Endodermal cell (in vitro differentiated cells): ENCODE measurements at regions not wholly inside any gene's neighbourhood (a gene's known extent, or its start where the extent isn't known, plus 50 kb on each side); places are given as distances from the start of the nearest gene placed in this dataset.
A peak's percentile ranks its signal among the peaks of the same experiment; 100 is the strongest.

Experiments used
- DNase-seq: peaks from one replicate; pipeline ENCODE4 v3.0.0-alpha.2; 2017
- H3K27ac ChIP-seq: 2 replicates; pipeline ENCODE4 v1.5.1; 2013; ENCODE audit warnings: mild to moderate bottlenecking, low read depth, low read length, moderate library complexity
- H3K27me3 ChIP-seq: 2 replicates; pipeline ENCODE4 v1.6.1; 2013; ENCODE audit warnings: mild to moderate bottlenecking, low read length, moderate library complexity; ENCODE audit not compliant: insufficient read depth, control insufficient read depth, poor library complexity, severe bottlenecking
- H3K36me3 ChIP-seq: 2 replicates; pipeline ENCODE4 v1.7.0; 2013; ENCODE audit warnings: mild to moderate bottlenecking, low read length, moderate library complexity; ENCODE audit not compliant: control insufficient read depth, insufficient read depth
- H3K4me1 ChIP-seq: one replicate; pipeline ENCODE4 v1.7.0; 2013; ENCODE audit warnings: low read length; ENCODE audit not compliant: control insufficient read depth, insufficient read depth
- H3K4me3 ChIP-seq: 2 replicates; pipeline ENCODE4 v1.5.1; 2013; ENCODE audit warnings: mild to moderate bottlenecking, low read length, moderate library complexity
- H3K9ac ChIP-seq: 2 replicates; pipeline ENCODE4 v1.6.1; 2013; ENCODE audit warnings: mild to moderate bottlenecking, low read length, moderate library complexity; ENCODE audit not compliant: poor library complexity, severe bottlenecking; ENCODE audit errors: extremely low read depth
- H3K9me3 ChIP-seq: 2 replicates; pipeline ENCODE4 v1.6.1; 2013; ENCODE audit warnings: mild to moderate bottlenecking, low read length, moderate library complexity; ENCODE audit not compliant: control insufficient read depth
- H3K27ac Mint-ChIP-seq: 2 replicates; pipeline ENCODE4 v1.8.0; 2020; ENCODE audit warnings: mixed read lengths
- H3K27me3 Mint-ChIP-seq: 2 replicates; pipeline ENCODE4 v1.8.0; 2021; ENCODE audit warnings: mild to moderate bottlenecking, mixed read lengths; ENCODE audit not compliant: insufficient read depth
- H3K36me3 Mint-ChIP-seq: 2 replicates; pipeline ENCODE4 v1.8.0; 2020; ENCODE audit warnings: low read depth, mixed read lengths
- H3K4me1 Mint-ChIP-seq: 2 replicates; pipeline ENCODE4 v1.8.0; 2020; ENCODE audit warnings: mixed read lengths
- H3K4me3 Mint-ChIP-seq: 2 replicates; pipeline ENCODE4 v1.8.0; 2020; ENCODE audit warnings: mild to moderate bottlenecking, moderate library complexity, mixed read lengths
- H3K9me3 Mint-ChIP-seq: 2 replicates; pipeline ENCODE4 v1.8.0; 2020; ENCODE audit warnings: mild to moderate bottlenecking, mixed read lengths
- WGBS, 2 experiments: methylation state at CpG; one replicate each; pipeline versions ENCODE4 v1.1.5 to v1.1.7; 2013; ENCODE audit warnings: missing lambda C conversion rate in 2 of 2, mixed read lengths in 1 of 2; ENCODE audit not compliant: insufficient coverage in 1 of 2, insufficient read length in 1 of 2; 5-methylcytosine and 5-hydroxymethylcytosine counted together
- TF ChIP-seq, protein P1 (sequence below): fragments of 200-600 bp; sonication (generic); conservative IDR thresholded peaks from 2 replicates; pipeline ENCODE4 v1.5.0; 2021; ENCODE audit warnings: antibody characterized with exemption, mild to moderate bottlenecking

DNA sequence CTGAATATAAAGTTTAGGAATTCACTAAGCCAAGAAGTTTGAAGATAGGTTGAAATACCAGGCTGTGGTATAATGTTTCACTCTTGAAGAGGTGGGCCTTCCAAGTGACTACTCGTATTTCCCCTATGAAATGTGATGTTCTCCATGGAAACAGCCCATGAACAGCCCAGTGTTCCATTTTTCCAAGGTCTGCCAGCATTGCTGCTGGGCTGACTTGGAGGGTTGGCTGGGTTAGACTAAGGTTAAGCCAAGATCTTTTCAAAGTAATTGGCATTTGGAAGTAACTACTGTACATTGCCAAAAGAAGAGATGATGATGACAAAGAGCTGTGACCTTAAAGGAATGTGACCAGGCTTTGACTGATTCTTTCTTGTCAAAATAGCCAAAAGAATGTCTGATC lies 73.8 kb downstream of the RPE65 start:
- Histone ChIP-seq H3K36me3 (no peaks in the 10 kb centered on the region), H3K4me1 (no peaks in the 10 kb centered on the region), H3K4me3 (no peak overlapping the region), H3K27me3 (peaks cover 5% of the 10 kb centered on the region), H3K9ac (no peak overlapping the region), H3K9me3 (peaks cover 6% of the 10 kb centered on the region), H3K27ac (no peak overlapping the region)
- Mint-ChIP-seq H3K27me3 (no peaks in the 10 kb centered on the region), H3K4me1 (peaks cover 4% of the 10 kb centered on the region), H3K27ac (no peak overlapping the region), H3K4me3 (no peak overlapping the region), H3K36me3 (no peaks in the 10 kb centered on the region), H3K9me3 (no peaks in the 10 kb centered on the region)
- WGBS, 2 experiments = 80 to 95% methylated on average over 1 of the region's 1 CpG
- TF ChIP-seq, protein P1, sequence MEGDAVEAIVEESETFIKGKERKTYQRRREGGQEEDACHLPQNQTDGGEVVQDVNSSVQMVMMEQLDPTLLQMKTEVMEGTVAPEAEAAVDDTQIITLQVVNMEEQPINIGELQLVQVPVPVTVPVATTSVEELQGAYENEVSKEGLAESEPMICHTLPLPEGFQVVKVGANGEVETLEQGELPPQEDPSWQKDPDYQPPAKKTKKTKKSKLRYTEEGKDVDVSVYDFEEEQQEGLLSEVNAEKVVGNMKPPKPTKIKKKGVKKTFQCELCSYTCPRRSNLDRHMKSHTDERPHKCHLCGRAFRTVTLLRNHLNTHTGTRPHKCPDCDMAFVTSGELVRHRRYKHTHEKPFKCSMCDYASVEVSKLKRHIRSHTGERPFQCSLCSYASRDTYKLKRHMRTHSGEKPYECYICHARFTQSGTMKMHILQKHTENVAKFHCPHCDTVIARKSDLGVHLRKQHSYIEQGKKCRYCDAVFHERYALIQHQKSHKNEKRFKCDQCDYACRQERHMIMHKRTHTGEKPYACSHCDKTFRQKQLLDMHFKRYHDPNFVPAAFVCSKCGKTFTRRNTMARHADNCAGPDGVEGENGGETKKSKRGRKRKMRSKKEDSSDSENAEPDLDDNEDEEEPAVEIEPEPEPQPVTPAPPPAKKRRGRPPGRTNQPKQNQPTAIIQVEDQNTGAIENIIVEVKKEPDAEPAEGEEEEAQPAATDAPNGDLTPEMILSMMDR = no peak
- DNase-seq = no peak

DNA sequence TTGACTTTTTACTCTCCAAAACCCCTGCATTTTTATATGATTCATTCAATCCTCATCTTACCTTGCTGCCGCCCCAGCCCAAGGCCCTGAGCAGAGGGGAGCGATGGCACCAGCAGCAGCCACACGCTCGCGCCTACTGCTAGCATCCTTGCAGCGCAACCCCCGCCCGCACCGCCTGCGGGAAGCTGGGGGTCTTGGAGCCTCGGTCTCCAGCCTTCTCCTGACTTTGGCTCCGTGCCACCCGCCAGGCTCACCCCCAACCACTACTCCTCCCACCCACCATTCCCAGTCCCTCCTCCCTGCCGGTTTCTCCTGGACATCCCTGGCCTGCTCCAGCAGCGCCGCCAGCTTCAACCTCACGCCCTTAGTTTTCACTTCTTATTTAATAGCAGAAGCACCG lies 76.6 kb downstream of the RPE65 start:
- Mint-ChIP-seq H3K27me3 (no peaks in the 10 kb centered on the region), H3K4me3 (no peak overlapping the region)
- WGBS, 2 experiments = 98% methylated on average over 18 of the region's 18 CpGs

DNA sequence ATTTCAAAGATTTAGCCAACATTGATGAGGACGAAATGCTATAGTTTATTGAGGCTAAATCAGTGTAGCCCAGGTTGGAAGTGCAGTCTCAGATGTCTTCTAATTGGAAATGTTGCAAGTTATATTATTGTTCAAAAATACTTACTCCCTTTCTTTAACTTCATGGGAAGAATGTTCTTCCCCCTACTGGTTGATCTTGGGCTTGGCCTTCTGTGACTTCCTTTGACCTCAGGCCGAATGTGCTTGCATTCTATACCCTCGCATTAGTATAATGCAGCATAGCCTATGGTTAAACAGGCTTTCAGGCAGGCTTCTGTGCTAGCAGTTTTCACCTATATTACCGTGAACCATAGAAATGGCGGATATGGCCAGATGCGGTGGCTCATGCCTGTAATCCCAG lies 77.3 kb downstream of the RPE65 start:
- H3K9me3 ChIP-seq = no peaks in the 10 kb centered on the region
- H3K9ac ChIP-seq = no peak overlapping the region
- Mint-ChIP-seq H3K27ac (no peak overlapping the region), H3K36me3 (no peaks in the 10 kb centered on the region), H3K4me1 (peaks cover 11% of the 10 kb centered on the region), H3K9me3 (no peaks in the 10 kb centered on the region), H3K27me3 (no peaks in the 10 kb centered on the region), H3K4me3 (no peak overlapping the region)
- peaks cover 5% of the 10 kb centered on the region for H3K27me3 ChIP-seq
- TF ChIP-seq, protein P1 = peak; percentile 66
- H3K27ac ChIP-seq = no peak overlapping the region
- 87 to 92% methylated on average over 4 to 6 of the region's 6 CpGs for WGBS, 2 experiments
- H3K4me3 ChIP-seq = no peak overlapping the region
- peaks cover 2% of the 10 kb centered on the region for H3K4me1 ChIP-seq
- no peaks in the 10 kb centered on the region for H3K36me3 ChIP-seq
- DNase-seq = peak; percentile 56

More for the DNA sequence above, 76.6 kb downstream of the RPE65 start:
- DNase-seq = no peak
- Histone ChIP-seq H3K4me1 (peaks cover 2% of the 10 kb centered on the region), H3K9ac (no peak overlapping the region), H3K9me3 (no peaks in the 10 kb centered on the region), H3K36me3 (no peaks in the 10 kb centered on the region), H3K4me3 (no peak overlapping the region), H3K27ac (no peak overlapping the region), H3K27me3 (peaks cover 5% of the 10 kb centered on the region)
- Mint-ChIP-seq H3K9me3 (no peaks in the 10 kb centered on the region), H3K36me3 (no peaks in the 10 kb centered on the region), H3K4me1 (peaks cover 10% of the 10 kb centered on the region), H3K27ac (no peak overlapping the region)
- TF ChIP-seq, protein P1 = no peak
